Suprapubic skin (tissue), 4 donors: ENCODE measurements at regions not wholly inside any gene's neighbourhood (a gene's known extent, or its start where the extent isn't known, plus 50 kb on each side); places are given as distances from the start of the nearest gene placed in this dataset.
A peak's percentile ranks its signal among the peaks of the same experiment; 100 is the strongest.

Source experiments
- DNase-seq, 2 donors: peaks; one replicate each; pipeline ENCODE4 v3.0.0-alpha.2; 2019; ENCODE audit warnings: low spot score in 2 of 2
- H3K27ac ChIP-seq: fragments of 200-600 bp; sonication (generic); one replicate; pipeline ENCODE4 v1.5.1; 2019
- H3K27me3 ChIP-seq: fragments of 200-600 bp; sonication (generic); one replicate; pipeline ENCODE4 v1.5.1; 2019
- H3K36me3 ChIP-seq: fragments of 200-600 bp; sonication (generic); one replicate; pipeline ENCODE4 v1.5.1; 2019
- H3K4me1 ChIP-seq: fragments of 200-600 bp; sonication (generic); one replicate; pipeline ENCODE4 v1.5.1; 2019
- H3K4me3 ChIP-seq: fragments of 200-600 bp; sonication (generic); one replicate; pipeline ENCODE4 v1.5.1; 2019; ENCODE audit warnings: mild to moderate bottlenecking
- H3K9me3 ChIP-seq: fragments of 200-600 bp; sonication (generic); one replicate; pipeline ENCODE4 v1.5.1; 2019
- EP300 ChIP-seq: sonication (generic); formaldehyde crosslinking; IDR thresholded peaks from one replicate; pipeline ENCODE4 v1.6.1; 2017; ENCODE audit warnings: antibody characterized with exemption
- POLR2A ChIP-seq, 2 donors: fragments of 450-650 bp; IDR thresholded peaks; one replicate each; pipeline ENCODE4 v1.6.1; 2017; ENCODE audit warnings: antibody characterized with exemption in 2 of 2, mild to moderate bottlenecking in 2 of 2, moderate library complexity in 2 of 2
- POLR2AphosphoS5 ChIP-seq, 3 donors: sonication (generic); formaldehyde crosslinking; IDR thresholded peaks; one replicate each; pipeline ENCODE4 v1.6.1; 2017; ENCODE audit warnings: antibody characterized with exemption in 3 of 3
- WGBS: methylation state at CpG from one replicate; pipeline ENCODE4 v1.1.5; 2018; 5-methylcytosine and 5-hydroxymethylcytosine counted together
- TF ChIP-seq, protein P1 (sequence below), 2 donors: fragments of 200-600 bp in 1 of 2; fragments of 450-650 bp in 1 of 2; sonication (generic) in 1 of 2; IDR thresholded peaks; one replicate each; pipeline ENCODE4 v1.5.1; 2016 to 2019; ENCODE audit warnings: antibody characterized with exemption in 2 of 2, mild to moderate bottlenecking in 1 of 2, moderate library complexity in 1 of 2

- 65% methylated on average over 20 of the region's 26 CpGs for WGBS
- Histone ChIP-seq H3K36me3 (no peaks in the 10 kb centered on the region), H3K27me3 (peaks cover 12% of the 10 kb centered on the region), H3K4me1 (peaks cover 4% of the 10 kb centered on the region), H3K9me3 (peaks cover 8% of the 10 kb centered on the region), H3K27ac (peak overlapping the region; percentile 55), H3K4me3 (no peak overlapping the region)
- TF ChIP-seq, protein P1, sequence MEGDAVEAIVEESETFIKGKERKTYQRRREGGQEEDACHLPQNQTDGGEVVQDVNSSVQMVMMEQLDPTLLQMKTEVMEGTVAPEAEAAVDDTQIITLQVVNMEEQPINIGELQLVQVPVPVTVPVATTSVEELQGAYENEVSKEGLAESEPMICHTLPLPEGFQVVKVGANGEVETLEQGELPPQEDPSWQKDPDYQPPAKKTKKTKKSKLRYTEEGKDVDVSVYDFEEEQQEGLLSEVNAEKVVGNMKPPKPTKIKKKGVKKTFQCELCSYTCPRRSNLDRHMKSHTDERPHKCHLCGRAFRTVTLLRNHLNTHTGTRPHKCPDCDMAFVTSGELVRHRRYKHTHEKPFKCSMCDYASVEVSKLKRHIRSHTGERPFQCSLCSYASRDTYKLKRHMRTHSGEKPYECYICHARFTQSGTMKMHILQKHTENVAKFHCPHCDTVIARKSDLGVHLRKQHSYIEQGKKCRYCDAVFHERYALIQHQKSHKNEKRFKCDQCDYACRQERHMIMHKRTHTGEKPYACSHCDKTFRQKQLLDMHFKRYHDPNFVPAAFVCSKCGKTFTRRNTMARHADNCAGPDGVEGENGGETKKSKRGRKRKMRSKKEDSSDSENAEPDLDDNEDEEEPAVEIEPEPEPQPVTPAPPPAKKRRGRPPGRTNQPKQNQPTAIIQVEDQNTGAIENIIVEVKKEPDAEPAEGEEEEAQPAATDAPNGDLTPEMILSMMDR (IDR thresholded peaks at IDR 0.05), result no peak
- no peak for TF ChIP-seq POLR2AphosphoS5 (IDR thresholded peaks at IDR 0.05)
- DNase-seq, result peak in 1 of 2 donors; percentile 83
Observed at GRCh38 chr9:134525841-134526583, 115.6 kb upstream of the COL5A1 start.

DNA sequence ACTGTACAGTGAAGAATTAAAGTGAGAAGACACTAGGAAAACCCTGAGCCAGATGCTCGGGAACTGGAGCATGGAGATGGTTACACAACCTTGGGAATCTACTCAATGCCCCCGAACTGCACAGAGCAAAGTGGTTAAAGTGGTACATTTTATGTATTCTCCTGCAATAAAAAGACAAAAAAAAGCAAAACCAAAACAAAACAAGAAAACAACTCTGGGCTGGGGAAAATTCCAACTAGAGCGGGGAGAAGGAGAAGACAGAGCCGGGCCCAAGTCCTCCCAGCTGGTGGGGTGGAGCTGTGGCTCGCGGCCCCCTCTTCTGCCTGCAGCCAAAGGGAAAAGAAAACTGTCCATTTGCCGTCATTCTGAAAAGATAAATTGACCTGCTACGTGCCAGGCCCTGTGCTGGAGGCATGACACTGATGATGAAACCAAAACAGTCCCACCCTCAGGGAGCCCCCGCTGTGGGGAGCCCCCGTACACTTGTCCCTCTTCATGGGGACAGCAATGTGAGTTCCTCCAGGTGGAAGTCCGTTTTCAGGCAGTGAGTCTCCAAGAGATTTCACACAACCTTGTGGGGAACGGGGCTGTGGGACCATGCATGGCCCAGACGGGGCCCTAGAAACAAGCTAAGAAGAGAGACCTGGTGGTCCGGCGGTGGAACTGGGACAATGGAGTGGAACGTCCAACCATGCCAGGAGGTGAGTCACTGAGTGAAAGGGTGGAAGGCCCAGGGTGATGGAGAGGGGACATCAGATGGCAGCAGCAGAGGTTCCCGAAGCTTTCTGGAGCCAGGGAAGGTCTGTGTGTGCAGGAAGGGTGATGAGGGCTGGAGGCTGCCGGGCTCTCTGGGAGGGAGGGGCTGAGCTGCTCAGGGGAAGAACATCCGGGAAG is 114.8 kb upstream of the COL5A1 start:
- H3K4me1 ChIP-seq, result peaks cover 4% of the 10 kb centered on the region
- H3K4me3 ChIP-seq, result no peak overlapping the region
- H3K27me3 ChIP-seq, result peaks cover 11% of the 10 kb centered on the region
- no peak for TF ChIP-seq POLR2AphosphoS5 (IDR thresholded peaks at IDR 0.05)
- TF ChIP-seq EP300, result no peak
- TF ChIP-seq POLR2A (IDR thresholded peaks at IDR 0.05), result no peak
- TF ChIP-seq, protein P1 (IDR thresholded peaks at IDR 0.05), result no peak
- DNase-seq, result peak in 1 of 2 donors; percentile 78
- H3K9me3 ChIP-seq, result peaks cover 8% of the 10 kb centered on the region
- peak overlapping the region; percentile 43 for H3K27ac ChIP-seq
- H3K36me3 ChIP-seq, result no peaks in the 10 kb centered on the region
- WGBS, result 43% methylated on average over 19 of the region's 19 CpGs

GRCh38 chr9:134530724-134531123 is 110.9 kb upstream of the COL5A1 start:
- Histone ChIP-seq H3K36me3 (no peaks in the 10 kb centered on the region), H3K27me3 (peaks cover 18% of the 10 kb centered on the region), H3K4me1 (peaks cover 4% of the 10 kb centered on the region), H3K9me3 (peaks cover 8% of the 10 kb centered on the region), H3K27ac (no peak overlapping the region), H3K4me3 (no peak overlapping the region)
- TF ChIP-seq POLR2A (IDR thresholded peaks at IDR 0.05) (no peak), EP300 (no peak), POLR2AphosphoS5 (IDR thresholded peaks at IDR 0.05) (no peak)
- TF ChIP-seq, protein P1 (IDR thresholded peaks at IDR 0.05), result no peak
- no peak for DNase-seq

DNA sequence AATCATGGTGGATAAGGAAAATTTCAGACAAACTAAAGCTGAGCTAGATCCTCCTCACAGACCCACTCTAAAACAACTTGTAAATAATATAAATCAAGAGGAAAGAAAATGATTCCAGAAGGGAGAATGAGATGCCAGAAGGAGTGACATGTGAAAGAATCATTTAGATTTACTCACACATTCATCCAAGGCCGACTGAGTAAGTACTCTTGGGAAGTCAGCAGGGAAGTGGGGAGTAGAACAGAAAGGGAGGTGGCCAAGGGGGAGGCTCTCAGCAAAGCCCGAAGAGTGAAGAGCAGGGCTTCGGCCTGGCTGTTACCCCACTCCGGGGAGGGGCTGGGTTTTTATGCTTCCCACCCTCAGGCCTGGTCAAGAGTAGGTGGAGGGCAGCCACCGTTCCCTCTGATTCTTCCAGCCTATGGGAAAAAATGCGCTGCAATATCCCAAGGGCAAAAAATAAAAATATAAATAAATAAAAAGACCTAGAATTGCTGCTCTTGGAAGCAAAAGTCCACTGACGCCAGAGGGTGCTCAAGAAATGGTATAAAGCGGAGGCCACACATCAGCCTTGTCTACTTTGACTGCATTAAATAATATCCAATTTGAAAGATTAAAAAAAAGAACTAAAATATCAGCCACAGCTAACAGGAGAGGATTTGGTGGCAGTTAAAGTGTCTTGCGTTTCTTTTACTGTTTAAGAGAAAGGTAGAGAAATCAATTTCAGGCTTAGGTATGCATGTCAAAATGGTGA is 110.2 kb upstream of the COL5A1 start:
- 55% methylated on average over 9 of the region's 9 CpGs for WGBS
- Histone ChIP-seq H3K36me3 (no peaks in the 10 kb centered on the region), H3K9me3 (peaks cover 8% of the 10 kb centered on the region), H3K4me3 (no peak overlapping the region), H3K27ac (no peak overlapping the region), H3K4me1 (no peaks in the 10 kb centered on the region), H3K27me3 (peaks cover 20% of the 10 kb centered on the region)
- TF ChIP-seq POLR2A (IDR thresholded peaks at IDR 0.05) (no peak), POLR2AphosphoS5 (IDR thresholded peaks at IDR 0.05) (no peak), EP300 (no peak)
- TF ChIP-seq, protein P1 (IDR thresholded peaks at IDR 0.05), result no peak
- DNase-seq, result no peak
